GM23338 (cell line): ENCODE measurements at regions not wholly inside any gene's neighbourhood (a gene's known extent, or its start where the extent isn't known, plus 50 kb on each side); places are given as distances from the start of the nearest gene placed in this dataset.

Experiments
- ATAC-seq: fragments of 200-7000 bp; cut with Tn5 transposase; 3 replicates; pipeline ENCODE4 v1.9.1; 2020
- DNase-seq: peaks from one replicate; pipeline ENCODE4 v3.0.0-alpha.2; 2015; ENCODE audit warnings: low spot score
- H2AFZ ChIP-seq: fragments of 200-600 bp; sonication (generic); 2 replicates; pipeline ENCODE4 v1.8.0; 2016; ENCODE audit warnings: antibody characterized with exemption, mild to moderate bottlenecking, moderate library complexity
- H3F3A ChIP-seq: fragments of 200-600 bp; sonication (generic); replicated peaks from 2 replicates; pipeline ENCODE4 v1.8.0; 2017; ENCODE audit warnings: antibody characterized with exemption, mixed run types, low read depth
- H3K27ac ChIP-seq: fragments of 200-600 bp; sonication (generic); 2 replicates; pipeline ENCODE4 v1.6.1; 2016; ENCODE audit warnings: low read depth
- H3K27me3 ChIP-seq: fragments of 200-600 bp; sonication (generic); 2 replicates; pipeline ENCODE4 v1.8.0; 2016; ENCODE audit warnings: mild to moderate bottlenecking, mixed run types, moderate library complexity; ENCODE audit not compliant: insufficient read depth
- H3K36me3 ChIP-seq: fragments of 200-600 bp; sonication (generic); 2 replicates; pipeline ENCODE4 v1.8.0; 2016; ENCODE audit warnings: mild to moderate bottlenecking; ENCODE audit not compliant: insufficient read depth
- H3K4me1 ChIP-seq: fragments of 200-600 bp; sonication (generic); 2 replicates; pipeline ENCODE4 v1.8.0; 2016; ENCODE audit warnings: mild to moderate bottlenecking, moderate library complexity; ENCODE audit not compliant: insufficient read depth
- H3K4me2 ChIP-seq: fragments of 200-600 bp; sonication (generic); 2 replicates; pipeline ENCODE4 v1.7.1; 2017; ENCODE audit warnings: mixed run types
- H3K4me3 ChIP-seq: fragments of 200-600 bp; sonication (generic); 2 replicates; pipeline ENCODE4 v1.6.1; 2016; ENCODE audit warnings: mixed run types
- H3K79me2 ChIP-seq: fragments of 200-600 bp; sonication (generic); replicated peaks from 2 replicates; pipeline ENCODE4 v1.8.0; 2017; ENCODE audit warnings: mild to moderate bottlenecking; ENCODE audit not compliant: insufficient read depth
- H3K9me2 ChIP-seq: fragments of 200-600 bp; sonication (generic); 2 replicates; pipeline ENCODE4 v1.8.0; 2017; ENCODE audit not compliant: insufficient read depth
- H4K20me1 ChIP-seq: fragments of 200-600 bp; sonication (generic); replicated peaks from 2 replicates; pipeline ENCODE4 v1.8.0; 2017; ENCODE audit warnings: mild to moderate bottlenecking; ENCODE audit not compliant: insufficient read depth
- H3K27ac Mint-ChIP-seq: 2 replicates; pipeline ENCODE4 v1.8.0; 2020; ENCODE audit warnings: inconsistent platforms, mild to moderate bottlenecking, moderate library complexity, mixed read lengths
- H3K27me3 Mint-ChIP-seq: 3 replicates; pipeline ENCODE4 v1.8.0; 2022; ENCODE audit warnings: low read depth, mild to moderate bottlenecking, moderate library complexity, mixed read lengths, inconsistent platforms; ENCODE audit not compliant: insufficient read depth, poor library complexity
- H3K36me3 Mint-ChIP-seq: 3 replicates; pipeline ENCODE4 v1.8.0; 2021; ENCODE audit warnings: low read depth, mild to moderate bottlenecking, inconsistent platforms, moderate library complexity, mixed read lengths
- H3K4me1 Mint-ChIP-seq: 3 replicates; pipeline ENCODE4 v1.8.0; 2020; ENCODE audit warnings: mild to moderate bottlenecking, inconsistent platforms, mixed read lengths
- H3K4me3 Mint-ChIP-seq: 3 replicates; pipeline ENCODE4 v1.8.0; 2021; ENCODE audit warnings: moderate library complexity, mild to moderate bottlenecking, inconsistent platforms, mixed read lengths
- H3K9me3 Mint-ChIP-seq: 3 replicates; pipeline ENCODE4 v1.8.0; 2020; ENCODE audit warnings: moderate library complexity, mild to moderate bottlenecking, inconsistent platforms, mixed read lengths
- CREB1 ChIP-seq: fragments of 250-450 bp; sonication (Bioruptor Pico); IDR thresholded peaks from 2 replicates; pipeline ENCODE4 v1.5.0; 2020; ENCODE audit warnings: low read depth, mild to moderate bottlenecking, moderate library complexity
- CTCF ChIP-seq, 2 experiments: fragments of 200-600 bp in 1 of 2; sonication (generic) in 1 of 2; conservative IDR thresholded peaks; 2 replicates each; pipeline versions ENCODE4 v1.5.1 to v1.6.1; 2016 to 2017; ENCODE audit warnings: antibody characterized with exemption in 2 of 2, low read depth in 2 of 2, mild to moderate bottlenecking in 2 of 2, moderate library complexity in 1 of 2
- ETS1 ChIP-seq: IDR thresholded peaks from 2 replicates; pipeline ENCODE4 v1.6.1; 2016; ENCODE audit warnings: antibody characterized with exemption
- EZH2 ChIP-seq: fragments of 200-600 bp; sonication (generic); IDR thresholded peaks from one replicate; pipeline ENCODE4 v1.8.0; 2017; ENCODE audit warnings: antibody characterized with exemption, mild to moderate bottlenecking, low read depth; ENCODE audit not compliant: unreplicated experiment
- EZH2phosphoT487 ChIP-seq: fragments of 200-600 bp; sonication (generic); IDR thresholded peaks from one replicate; pipeline ENCODE4 v1.8.1; 2018; ENCODE audit warnings: antibody characterized with exemption; ENCODE audit not compliant: unreplicated experiment
- JUNB ChIP-seq: IDR thresholded peaks from one replicate; pipeline ENCODE4 v1.6.1; 2016; ENCODE audit warnings: antibody characterized with exemption; ENCODE audit not compliant: unreplicated experiment
- NANOG ChIP-seq: IDR thresholded peaks from 2 replicates; pipeline ENCODE4 v1.6.1; 2016; ENCODE audit warnings: antibody characterized with exemption, borderline replicate concordance
- POLR2AphosphoS5 ChIP-seq: IDR thresholded peaks from 2 replicates; pipeline ENCODE4 v1.6.1; 2016; ENCODE audit warnings: antibody characterized with exemption, low read depth
- STAT1 ChIP-seq: IDR thresholded peaks from one replicate; pipeline ENCODE4 v1.6.1; 2016; ENCODE audit warnings: antibody characterized with exemption; ENCODE audit not compliant: unreplicated experiment
- ZNF331 ChIP-seq: fragments of 250-450 bp; sonication (Bioruptor Pico); IDR thresholded peaks from 2 replicates; pipeline ENCODE4 v1.5.0; 2020; ENCODE audit warnings: low read depth, mild to moderate bottlenecking, moderate library complexity
- ZNF462 ChIP-seq: fragments of 250-450 bp; sonication (Bioruptor Pico); IDR thresholded peaks from 2 replicates; pipeline ENCODE4 v1.5.0; 2020; ENCODE audit warnings: mild to moderate bottlenecking, moderate library complexity

- H3K36me3 Mint-ChIP-seq: no peaks in the 10 kb centered on the region
- no peak overlapping the region for H3K4me3 ChIP-seq
- H3K9me3 Mint-ChIP-seq: peaks cover 3% of the 10 kb centered on the region; the same call in 1 of the 3 replicates
- H3K27me3 ChIP-seq: no peaks in the 10 kb centered on the region
- H3K9me2 ChIP-seq: no peaks in the 10 kb centered on the region
- no peaks in the 10 kb centered on the region for H3K27me3 Mint-ChIP-seq
- ATAC-seq: no peak
- peak overlapping the region; percentile 39; the same call in 1 of the 2 replicates for H2AFZ ChIP-seq
- H3K4me2 ChIP-seq: no peak overlapping the region
- no peaks in the 10 kb centered on the region for H3K36me3 ChIP-seq
- no peaks in the 10 kb centered on the region for H4K20me1 ChIP-seq
- H3K4me1 Mint-ChIP-seq: no peaks in the 10 kb centered on the region
- H3K27ac Mint-ChIP-seq: no peak overlapping the region
- TF ChIP-seq STAT1 (no peak), ZNF331 (no peak), CTCF (conservative IDR thresholded peaks at IDR 0.05; ENCODE audit: low read depth in 2 of 2) (no peak), EZH2phosphoT487 (no peak), JUNB (no peak)
- no peaks in the 10 kb centered on the region for H3F3A ChIP-seq
- H3K27ac ChIP-seq: no peak overlapping the region
- no peaks in the 10 kb centered on the region for H3K79me2 ChIP-seq
- no peaks in the 10 kb centered on the region for H3K4me1 ChIP-seq
- no peak for DNase-seq
- no peak overlapping the region for H3K4me3 Mint-ChIP-seq
These were observed 180.1 kb upstream of the FTMT start for GRCh38 chr5:121671624-121672023.

- DNase-seq: no peak
- TF ChIP-seq NANOG: no peak
- no peak for TF ChIP-seq CREB1 (CRISPR knock-in tag)
- no peak for TF ChIP-seq ZNF462
- TF ChIP-seq EZH2: no peak
- TF ChIP-seq EZH2phosphoT487: no peak
- no peak for TF ChIP-seq POLR2AphosphoS5
- TF ChIP-seq CTCF (conservative IDR thresholded peaks at IDR 0.05; ENCODE audit: low read depth in 2 of 2): no peak
- TF ChIP-seq JUNB: no peak
- TF ChIP-seq ETS1: no peak
- no peak for TF ChIP-seq ZNF331
These were observed 175.8 kb upstream of the FTMT start for GRCh38 chr5:121675924-121676323.

More at GRCh38 chr5:121675924-121676323, 175.8 kb upstream of the FTMT start:
- no peaks in the 10 kb centered on the region for H3K27me3 ChIP-seq
- H3K4me1 ChIP-seq: no peaks in the 10 kb centered on the region
- no peak overlapping the region for H2AFZ ChIP-seq
- no peak overlapping the region for H3K4me3 Mint-ChIP-seq
- H3K4me2 ChIP-seq: no peak overlapping the region
- peaks cover 7% of the 10 kb centered on the region; the same call in 2 of the 3 replicates for H3K36me3 Mint-ChIP-seq
- H3K27ac Mint-ChIP-seq: no peak overlapping the region
- H3K4me1 Mint-ChIP-seq: no peaks in the 10 kb centered on the region
- H3K9me2 ChIP-seq: no peaks in the 10 kb centered on the region
- no peaks in the 10 kb centered on the region for H3K27me3 Mint-ChIP-seq
- H4K20me1 ChIP-seq: no peaks in the 10 kb centered on the region
- ATAC-seq: no peak
- no peaks in the 10 kb centered on the region for H3K36me3 ChIP-seq
- no peaks in the 10 kb centered on the region for H3K79me2 ChIP-seq
- no peak overlapping the region for H3K4me3 ChIP-seq
- H3F3A ChIP-seq: no peaks in the 10 kb centered on the region
- H3K27ac ChIP-seq: no peak overlapping the region
- H3K9me3 Mint-ChIP-seq: peaks cover 12% of the 10 kb centered on the region; the same call in 2 of the 3 replicates
